PC-3 (cell line): ENCODE measurements at regions not wholly inside any gene's neighbourhood (a gene's known extent, or its start where the extent isn't known, plus 50 kb on each side); places are given as distances from the start of the nearest gene placed in this dataset.

Source experiments
- ATAC-seq: fragments of 200-7000 bp; cut with Tn5 transposase; 2 replicates; pipeline ENCODE4 v1.9.1; 2020; ENCODE audit warnings: mild to moderate bottlenecking, moderate library complexity
- BruUV-seq: library from RNA; stranded (reverse); fragments of 400-500 nt; replicated peaks from 2 replicates; lab custom pipeline; 2021; lab: Mats Ljungman, UMichigan
- CTCF ChIA-PET: fragments of 300-600 bp; sonication (Branson Sonifier 250); formaldehyde crosslinking; loops from one replicate; lab custom pipeline; 2022; ENCODE audit warnings: antibody characterized with exemption; lab: Charles Lee
- POLR2A ChIA-PET: fragments of 300-600 bp; sonication (Branson Sonifier 250); formaldehyde crosslinking; loops from one replicate; lab custom pipeline; 2022; ENCODE audit warnings: antibody characterized with exemption; ENCODE audit not compliant: unreplicated experiment; lab: Charles Lee
- DNase-seq: peaks from one replicate; pipeline ENCODE4 v3.0.0-alpha.2; 2015
- H2AFZ ChIP-seq: fragments of 300-600 bp; sonication (generic); 2 replicates; pipeline ENCODE4 v1.6.0; 2016; ENCODE audit warnings: antibody characterized with exemption, low read length
- H3F3A ChIP-seq: fragments of 300-600 bp; sonication (generic); one replicate; pipeline ENCODE4 v1.6.0; 2017; ENCODE audit warnings: antibody characterized with exemption, low read length, control low read depth, mild to moderate bottlenecking; ENCODE audit not compliant: unreplicated experiment
- H3K27ac ChIP-seq: fragments of 300-600 bp; sonication (generic); 2 replicates; pipeline ENCODE4 v1.5.1; 2016; ENCODE audit warnings: mild to moderate bottlenecking, low read length
- H3K27me3 ChIP-seq: fragments of 300-600 bp; sonication (generic); 2 replicates; pipeline ENCODE4 v1.6.1; 2016; ENCODE audit warnings: low read length, mixed read lengths
- H3K36me3 ChIP-seq: fragments of 300-600 bp; sonication (generic); 2 replicates; pipeline ENCODE4 v1.6.1; 2016; ENCODE audit warnings: low read depth, mixed run types, low read length, mixed read lengths
- H3K4me1 ChIP-seq: fragments of 300-600 bp; sonication (generic); 2 replicates; pipeline ENCODE4 v1.5.1; 2016; ENCODE audit warnings: low read length; ENCODE audit not compliant: insufficient read depth
- H3K4me2 ChIP-seq: fragments of 300-600 bp; sonication (generic); 2 replicates; pipeline ENCODE4 v1.6.0; 2016; ENCODE audit warnings: low read length
- H3K4me3 ChIP-seq: fragments of 300-600 bp; sonication (generic); 2 replicates; pipeline ENCODE4 v1.5.1; 2016; ENCODE audit warnings: mild to moderate bottlenecking, low read length, mixed read lengths
- H3K79me2 ChIP-seq: fragments of 300-600 bp; sonication (generic); 2 replicates; pipeline ENCODE4 v1.6.1; 2017; ENCODE audit warnings: low read length, mixed read lengths
- H3K9ac ChIP-seq: fragments of 300-600 bp; sonication (generic); 2 replicates; pipeline ENCODE4 v1.6.0; 2016; ENCODE audit warnings: mild to moderate bottlenecking, low read length
- H3K9me2 ChIP-seq: fragments of 300-600 bp; sonication (generic); replicated peaks from 2 replicates; pipeline ENCODE4 v1.6.1; 2016; ENCODE audit warnings: mixed run types, low read length, mixed read lengths
- H3K9me3 ChIP-seq: fragments of 300-600 bp; sonication (generic); 2 replicates; pipeline ENCODE4 v1.6.1; 2016; ENCODE audit warnings: low read length, mixed read lengths
- H4K20me1 ChIP-seq: fragments of 300-600 bp; sonication (generic); 2 replicates; pipeline ENCODE4 v1.6.1; 2016; ENCODE audit warnings: low read length, mixed read lengths
- EZH2 ChIP-seq: fragments of 300-600 bp; sonication (generic); IDR thresholded peaks from one replicate; pipeline ENCODE4 v1.6.1; 2017; ENCODE audit warnings: antibody characterized with exemption, mild to moderate bottlenecking, low read length; ENCODE audit not compliant: unreplicated experiment
- EZH2phosphoT487 ChIP-seq: fragments of 300-600 bp; sonication (generic); IDR thresholded peaks from 2 replicates; pipeline ENCODE4 v1.6.1; 2018; ENCODE audit warnings: mild to moderate bottlenecking, antibody characterized with exemption, low read length, borderline replicate concordance
- intact Hi-C: fragments of 100-400 bp; cut with micrococcal nuclease; formaldehyde crosslinking; loops from 2 replicates; pipeline ENCODE4 v1.9.0; 2023
- TF ChIP-seq, protein P1 (sequence below): fragments of 300-600 bp; sonication (generic); conservative IDR thresholded peaks from 2 replicates; pipeline ENCODE4 v1.5.1; 2017; ENCODE audit warnings: antibody characterized with exemption, low read depth, mild to moderate bottlenecking, low read length

DNA sequence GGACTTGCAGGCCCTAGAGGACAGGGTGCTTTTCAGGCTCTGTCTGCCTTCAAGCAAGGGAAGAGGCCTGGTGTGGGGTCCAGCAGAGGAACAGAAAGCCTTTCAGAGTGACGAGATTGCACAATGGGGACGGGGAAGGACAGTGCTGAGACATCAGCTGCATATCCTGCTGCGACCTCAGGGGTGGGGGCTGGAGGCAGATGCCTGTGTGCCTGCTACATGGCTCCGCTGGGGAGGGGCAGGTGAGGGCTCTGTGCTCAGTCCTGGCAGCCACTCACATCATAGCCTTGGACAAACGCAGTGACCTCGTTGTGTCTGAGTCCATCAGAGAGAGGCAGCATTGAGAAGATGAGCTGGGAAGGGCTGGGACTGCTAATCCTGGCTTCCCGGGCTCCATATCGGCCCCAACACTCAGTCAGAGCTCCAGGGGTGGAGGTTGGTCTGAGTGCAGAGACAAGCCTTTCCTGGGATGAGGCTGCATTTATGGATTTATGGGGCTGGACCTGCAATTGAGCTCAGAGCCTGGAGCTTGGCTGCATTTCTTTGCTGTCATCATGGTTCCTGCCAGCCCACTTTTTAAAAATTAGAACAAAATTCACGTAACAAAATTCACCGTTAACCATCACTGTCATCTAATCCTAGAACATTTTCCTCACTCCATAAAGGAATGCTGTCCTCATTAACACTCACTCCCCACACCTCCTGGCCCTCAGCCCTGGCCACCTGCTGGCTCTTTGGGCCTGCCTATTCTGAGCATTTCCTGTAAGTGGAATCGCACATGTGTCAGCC, 196.9 kb upstream of the SLC24A3 start:
- Histone ChIP-seq H3K9me2 (no peaks in the 10 kb centered on the region), H3K4me2 (no peak overlapping the region), H3K4me1 (no peaks in the 10 kb centered on the region), H3K79me2 (no peaks in the 10 kb centered on the region), H3K4me3 (no peak overlapping the region), H3F3A (no peaks in the 10 kb centered on the region), H3K27me3 (peaks cover 27% of the 10 kb centered on the region), H3K27ac (no peak overlapping the region), H3K9me3 (no peaks in the 10 kb centered on the region), H4K20me1 (no peaks in the 10 kb centered on the region), H3K9ac (no peak overlapping the region), H3K36me3 (no peaks in the 10 kb centered on the region), H2AFZ (no peak overlapping the region)
- POLR2A ChIA-PET = no interaction called here
- intact Hi-C loops = no loop called here
- CTCF ChIA-PET = no interaction called here
- ATAC-seq (no peak), DNase-seq (no peak)
- TF ChIP-seq, protein P1, sequence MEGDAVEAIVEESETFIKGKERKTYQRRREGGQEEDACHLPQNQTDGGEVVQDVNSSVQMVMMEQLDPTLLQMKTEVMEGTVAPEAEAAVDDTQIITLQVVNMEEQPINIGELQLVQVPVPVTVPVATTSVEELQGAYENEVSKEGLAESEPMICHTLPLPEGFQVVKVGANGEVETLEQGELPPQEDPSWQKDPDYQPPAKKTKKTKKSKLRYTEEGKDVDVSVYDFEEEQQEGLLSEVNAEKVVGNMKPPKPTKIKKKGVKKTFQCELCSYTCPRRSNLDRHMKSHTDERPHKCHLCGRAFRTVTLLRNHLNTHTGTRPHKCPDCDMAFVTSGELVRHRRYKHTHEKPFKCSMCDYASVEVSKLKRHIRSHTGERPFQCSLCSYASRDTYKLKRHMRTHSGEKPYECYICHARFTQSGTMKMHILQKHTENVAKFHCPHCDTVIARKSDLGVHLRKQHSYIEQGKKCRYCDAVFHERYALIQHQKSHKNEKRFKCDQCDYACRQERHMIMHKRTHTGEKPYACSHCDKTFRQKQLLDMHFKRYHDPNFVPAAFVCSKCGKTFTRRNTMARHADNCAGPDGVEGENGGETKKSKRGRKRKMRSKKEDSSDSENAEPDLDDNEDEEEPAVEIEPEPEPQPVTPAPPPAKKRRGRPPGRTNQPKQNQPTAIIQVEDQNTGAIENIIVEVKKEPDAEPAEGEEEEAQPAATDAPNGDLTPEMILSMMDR = no peak
- TF ChIP-seq EZH2phosphoT487 (no peak), EZH2 (no peak)
- BruUV-seq = no TSS peak

DNA sequence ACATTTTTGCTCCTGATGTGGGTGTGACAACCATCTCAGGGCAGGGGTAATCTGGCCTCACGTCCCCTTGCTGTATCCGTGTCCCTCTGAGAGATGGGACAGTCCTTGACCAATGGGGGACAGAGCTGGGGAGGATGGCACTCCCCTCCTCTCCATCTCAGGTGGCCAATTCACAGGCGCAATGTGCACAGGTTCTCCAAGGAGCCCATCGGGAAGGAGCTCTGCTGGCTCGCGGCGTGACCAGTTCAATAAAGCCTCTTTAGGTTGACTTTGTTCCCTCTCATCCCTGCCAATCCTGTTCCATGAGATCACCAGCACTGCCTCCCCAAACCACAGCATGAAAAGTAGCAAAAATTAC, 196.3 kb upstream of the SLC24A3 start:
- ATAC-seq (no peak), DNase-seq (no peak)
- H2AFZ ChIP-seq = no peak overlapping the region
- no peaks in the 10 kb centered on the region for H3K9me2 ChIP-seq
- no peaks in the 10 kb centered on the region for H3K9me3 ChIP-seq
- no TSS peak for BruUV-seq
- H4K20me1 ChIP-seq = no peaks in the 10 kb centered on the region
- peaks cover 22% of the 10 kb centered on the region for H3K27me3 ChIP-seq
- no peak overlapping the region for H3K4me2 ChIP-seq
- H3K27ac ChIP-seq = no peak overlapping the region
- H3K4me1 ChIP-seq = no peaks in the 10 kb centered on the region
- no peak overlapping the region for H3K4me3 ChIP-seq
- intact Hi-C loops = no loop called here
- H3K79me2 ChIP-seq = no peaks in the 10 kb centered on the region
- no peak for TF ChIP-seq EZH2phosphoT487
- TF ChIP-seq, protein P1 = no peak
- no peak for TF ChIP-seq EZH2
- H3K36me3 ChIP-seq = no peaks in the 10 kb centered on the region
- H3F3A ChIP-seq = no peaks in the 10 kb centered on the region
- no peak overlapping the region for H3K9ac ChIP-seq
- ChIA-PET POLR2A (interaction anchor here (0.5 kb wide), 1 partner anchor 32 kb away, joined by 3 read pairs; no protein-coding TSS in a partner anchor), CTCF (no interaction called here)

DNA sequence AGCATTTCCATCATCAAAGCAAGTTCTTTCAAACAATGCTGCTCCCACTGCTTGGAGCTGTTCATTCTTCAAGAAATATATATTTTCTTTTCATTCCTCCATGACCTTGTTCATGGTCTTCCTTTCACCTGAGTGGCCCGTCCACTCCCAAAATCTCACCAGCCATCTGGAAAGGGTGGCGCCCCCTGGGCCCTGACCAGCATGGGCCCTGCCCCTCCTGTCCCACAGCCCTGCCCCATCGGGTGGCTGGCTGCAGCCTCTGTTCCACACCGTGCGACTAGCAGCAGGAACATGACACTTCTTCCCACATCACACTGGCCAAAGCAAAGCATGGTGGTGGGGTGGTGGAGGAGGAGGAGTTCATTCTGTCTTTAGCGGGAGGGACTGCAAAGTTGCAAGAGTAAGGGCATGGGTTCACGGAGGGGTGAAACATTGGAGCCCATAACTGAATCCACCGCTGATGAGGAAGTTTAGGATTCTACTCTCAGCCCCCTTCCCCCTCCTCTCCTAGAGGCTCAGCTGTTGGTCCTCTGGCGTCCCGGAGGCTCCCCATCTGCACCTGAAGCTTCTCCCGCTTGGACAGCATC, 195.2 kb upstream of the SLC24A3 start:
- no peak overlapping the region for H2AFZ ChIP-seq
- no peak overlapping the region for H3K27ac ChIP-seq
- CTCF ChIA-PET = no interaction called here
- H3K9me2 ChIP-seq = no peaks in the 10 kb centered on the region
- H4K20me1 ChIP-seq = no peaks in the 10 kb centered on the region
- peaks cover 19% of the 10 kb centered on the region for H3K27me3 ChIP-seq
- no TSS peak for BruUV-seq
- intact Hi-C loops = no loop called here
- H3F3A ChIP-seq = no peaks in the 10 kb centered on the region
- no peaks in the 10 kb centered on the region for H3K9me3 ChIP-seq
- TF ChIP-seq EZH2 = no peak
- TF ChIP-seq EZH2phosphoT487 = no peak
- TF ChIP-seq, protein P1 = no peak
- DNase-seq (no peak), ATAC-seq (no peak)
- no peaks in the 10 kb centered on the region for H3K4me1 ChIP-seq
- H3K4me2 ChIP-seq = no peak overlapping the region
- no peaks in the 10 kb centered on the region for H3K36me3 ChIP-seq
- H3K4me3 ChIP-seq = no peak overlapping the region
- POLR2A ChIA-PET = no interaction called here
- no peaks in the 10 kb centered on the region for H3K79me2 ChIP-seq
- no peak overlapping the region for H3K9ac ChIP-seq
